NCI-H146 treated with DMSO at 0.1 percent for 48 hours (cell line): ENCODE measurements at regions not wholly inside any gene's neighbourhood (a gene's known extent, or its start where the extent isn't known, plus 50 kb on each side); places are given as distances from the start of the nearest gene placed in this dataset.

Experiments
- DNase-seq: peaks from one replicate; lab custom pipeline; 2025; ENCODE audit not compliant: unreplicated experiment; lab: John Stamatoyannopoulos, UW

- no peak for DNase-seq
These were observed 93.4 kb downstream of the ABHD5 start for GRCh38 chr3:43783987-43784639.

GRCh38 chr3:43784640-43785011 is 93.9 kb downstream of the ABHD5 start:
- no peak for DNase-seq

GRCh38 chr3:43785551-43785950 is 94.8 kb downstream of the ABHD5 start:
- no peak for DNase-seq

- DNase-seq = no peak
These were observed 95.4 kb downstream of the ABHD5 start for GRCh38 chr3:43786102-43786501.

GRCh38 chr3:43786526-43787305 is 96.0 kb downstream of the ABHD5 start:
- DNase-seq = no peak

- no peak for DNase-seq
These were observed 96.6 kb downstream of the ABHD5 start for GRCh38 chr3:43787330-43787729.

- DNase-seq = no peak
These were observed 98.3 kb downstream of the ABHD5 start for GRCh38 chr3:43789028-43789427.

GRCh38 chr3:43790060-43790459 is 99.3 kb downstream of the ABHD5 start:
- DNase-seq = no peak

GRCh38 chr3:43790476-43790875 is 99.7 kb downstream of the ABHD5 start:
- no peak for DNase-seq

GRCh38 chr3:43791246-43791645 is 100.5 kb downstream of the ABHD5 start:
- DNase-seq = no peak

GRCh38 chr3:43792904-43793303 is 102.2 kb downstream of the ABHD5 start:
- no peak for DNase-seq

GRCh38 chr3:43793648-43794372 is 103.1 kb downstream of the ABHD5 start:
- DNase-seq = no peak

- no peak for DNase-seq
These were observed 104.0 kb downstream of the ABHD5 start for GRCh38 chr3:43794776-43795175.

GRCh38 chr3:43795491-43795890 is 104.8 kb downstream of the ABHD5 start:
- DNase-seq = no peak

- DNase-seq = no peak
These were observed 105.4 kb downstream of the ABHD5 start for GRCh38 chr3:43796041-43796596.

GRCh38 chr3:43797794-43798193 is 107.1 kb downstream of the ABHD5 start:
- no peak for DNase-seq

- DNase-seq = no peak
These were observed 120.1 kb downstream of the ABHD5 start for GRCh38 chr3:43810797-43811196.

GRCh38 chr3:43814461-43814860 is 123.7 kb downstream of the ABHD5 start:
- DNase-seq = no peak

GRCh38 chr3:43816372-43816771 is 125.6 kb downstream of the ABHD5 start:
- DNase-seq = no peak

- DNase-seq = no peak
These were observed 126.3 kb downstream of the ABHD5 start for GRCh38 chr3:43817064-43817463.

GRCh38 chr3:43817825-43818224 is 127.1 kb downstream of the ABHD5 start:
- DNase-seq = no peak

GRCh38 chr3:43818229-43818628 is 127.5 kb downstream of the ABHD5 start:
- DNase-seq = no peak
